SKM-1 (cell line): ENCODE measurements at regions not wholly inside any gene's neighbourhood (a gene's known extent, or its start where the extent isn't known, plus 50 kb on each side); places are given as distances from the start of the nearest gene placed in this dataset.

Source experiments
- DNase-seq: peaks from one replicate; lab custom pipeline; 2025; ENCODE audit not compliant: unreplicated experiment; lab: John Stamatoyannopoulos, UW

- DNase-seq = no peak
These were observed 172.8 kb downstream of the GATA3 start for GRCh38 chr10:8227246-8227645.

GRCh38 chr10:8229153-8229552 lies 174.7 kb downstream of the GATA3 start:
- no peak for DNase-seq

GRCh38 chr10:8230902-8231301 lies 176.4 kb downstream of the GATA3 start:
- DNase-seq = no peak

GRCh38 chr10:8233049-8233448 lies 178.6 kb downstream of the GATA3 start:
- DNase-seq = no peak

- DNase-seq = no peak
These were observed 179.4 kb downstream of the GATA3 start for GRCh38 chr10:8233832-8234259.

- DNase-seq = no peak
These were observed 181.0 kb downstream of the GATA3 start for GRCh38 chr10:8235253-8236027.

- no peak for DNase-seq
These were observed 184.5 kb downstream of the GATA3 start for GRCh38 chr10:8238986-8239385.

GRCh38 chr10:8240861-8241260 lies 186.4 kb downstream of the GATA3 start:
- DNase-seq = no peak

GRCh38 chr10:8242295-8242872 lies 187.9 kb downstream of the GATA3 start:
- DNase-seq = no peak

GRCh38 chr10:8245131-8245813 lies 190.8 kb downstream of the GATA3 start:
- no peak for DNase-seq

GRCh38 chr10:8245814-8246142 lies 191.3 kb downstream of the GATA3 start:
- DNase-seq = no peak

GRCh38 chr10:8246548-8246947 lies 192.1 kb downstream of the GATA3 start:
- DNase-seq = no peak

- DNase-seq = no peak
These were observed 192.7 kb downstream of the GATA3 start for GRCh38 chr10:8247191-8247590.

GRCh38 chr10:8248868-8249267 lies 194.4 kb downstream of the GATA3 start:
- DNase-seq = no peak

GRCh38 chr10:8254350-8254749 lies 199.9 kb downstream of the GATA3 start:
- DNase-seq = no peak

- no peak for DNase-seq
These were observed 200.8 kb downstream of the GATA3 start for GRCh38 chr10:8255301-8255700.

- DNase-seq = no peak
These were observed 206.2 kb downstream of the GATA3 start for GRCh38 chr10:8260645-8261044.

- DNase-seq = no peak
These were observed 207.8 kb downstream of the GATA3 start for GRCh38 chr10:8262317-8262716.

- DNase-seq = no peak
These were observed 215.5 kb downstream of the GATA3 start for GRCh38 chr10:8269976-8270375.

GRCh38 chr10:8272794-8273425 lies 218.4 kb downstream of the GATA3 start:
- DNase-seq = no peak

- no peak for DNase-seq
These were observed 219.3 kb downstream of the GATA3 start for GRCh38 chr10:8273749-8274148.

- no peak for DNase-seq
These were observed 221.4 kb downstream of the GATA3 start for GRCh38 chr10:8275911-8276310.
